IPS DF 6.9 (cell line): ENCODE measurements at regions not wholly inside any gene's neighbourhood (a gene's known extent, or its start where the extent isn't known, plus 50 kb on each side); places are given as distances from the start of the nearest gene placed in this dataset.

Experiments
- DNase-seq: peaks from one replicate; pipeline ENCODE4 v3.0.0-alpha.2; 2013; ENCODE audit warnings: low read depth, low spot score
- H3K27ac ChIP-seq: one replicate; pipeline ENCODE4 v1.5.1; 2013; ENCODE audit warnings: low read length, control low read depth
- H3K27me3 ChIP-seq: 2 replicates; pipeline ENCODE4 v1.6.1; 2013; ENCODE audit warnings: mild to moderate bottlenecking, low read length; ENCODE audit not compliant: control insufficient read depth, insufficient read depth
- H3K36me3 ChIP-seq: 2 replicates; pipeline ENCODE4 v1.6.1; 2013; ENCODE audit warnings: low read length; ENCODE audit not compliant: control insufficient read depth, insufficient read depth
- H3K4me1 ChIP-seq: 2 replicates; pipeline ENCODE4 v1.6.1; 2013; ENCODE audit warnings: low read length; ENCODE audit not compliant: control insufficient read depth, insufficient read depth
- H3K4me3 ChIP-seq: 2 replicates; pipeline ENCODE4 v1.5.1; 2013; ENCODE audit warnings: mild to moderate bottlenecking, low read length
- H3K9me3 ChIP-seq: 2 replicates; pipeline ENCODE4 v1.6.1; 2013; ENCODE audit warnings: low read length, inconsistent platforms; ENCODE audit not compliant: control insufficient read depth, insufficient read depth
- WGBS: extraction: QIAGEN DNeasy Blood & Tissue Kit; methylation state at CpG from one replicate; pipeline ENCODE4 v1.1.7; 2013; ENCODE audit warnings: mixed read lengths, missing lambda C conversion rate; ENCODE audit not compliant: insufficient read length, insufficient coverage; 5-methylcytosine and 5-hydroxymethylcytosine counted together

DNA sequence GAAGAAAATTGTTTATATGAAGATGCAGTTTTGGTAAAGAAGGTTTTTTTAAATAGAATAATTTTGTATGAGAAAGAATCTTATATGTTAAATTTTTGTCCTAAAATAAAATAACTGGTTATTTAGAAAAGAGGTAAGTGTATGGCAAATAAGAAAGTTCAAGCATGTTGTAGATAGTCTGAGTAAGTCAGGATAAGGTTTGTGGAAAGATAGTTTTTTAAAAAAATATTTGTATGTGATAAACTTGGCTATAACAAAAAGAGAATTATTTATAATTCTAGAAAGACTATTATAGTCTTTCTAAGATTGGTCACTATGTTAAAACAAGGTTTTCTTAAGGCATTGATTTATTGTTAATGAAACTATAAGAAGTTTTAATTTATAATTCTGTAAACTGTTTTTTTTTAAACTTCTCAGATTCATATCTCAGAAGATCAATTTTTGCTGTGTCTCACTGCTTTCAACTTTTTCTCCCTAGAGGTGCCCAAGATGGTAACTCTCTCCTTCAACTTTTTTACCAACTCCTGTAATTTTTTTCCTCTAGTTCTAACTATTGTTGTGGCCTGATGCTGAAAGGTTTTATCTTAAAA lies 698.6 kb downstream of the CCSER2 start:
- no peaks in the 10 kb centered on the region for H3K36me3 ChIP-seq
- no peak overlapping the region for H3K27ac ChIP-seq
- no peaks in the 10 kb centered on the region for H3K4me1 ChIP-seq
- no peaks in the 10 kb centered on the region for H3K9me3 ChIP-seq
- H3K27me3 ChIP-seq: no peaks in the 10 kb centered on the region
- no peak overlapping the region for H3K4me3 ChIP-seq
- no peak for DNase-seq

- no peak overlapping the region for H3K27ac ChIP-seq
- no peaks in the 10 kb centered on the region for H3K4me1 ChIP-seq
- H3K9me3 ChIP-seq: no peaks in the 10 kb centered on the region; the same call in 1 of the 2 replicates
- H3K36me3 ChIP-seq: no peaks in the 10 kb centered on the region
- DNase-seq: no peak
- no peaks in the 10 kb centered on the region for H3K27me3 ChIP-seq
- no peak overlapping the region for H3K4me3 ChIP-seq
- no CpG with 5 or more reads among the region's 1 CpG for WGBS
Measured at GRCh38 chr10:85032981-85033380, 704.6 kb downstream of the CCSER2 start.

GRCh38 chr10:85036661-85037060 lies 708.3 kb downstream of the CCSER2 start:
- H3K27ac ChIP-seq: no peak overlapping the region
- H3K9me3 ChIP-seq: no peaks in the 10 kb centered on the region; the same call in 1 of the 2 replicates
- no peak overlapping the region for H3K4me3 ChIP-seq
- H3K27me3 ChIP-seq: no peaks in the 10 kb centered on the region
- no peaks in the 10 kb centered on the region for H3K36me3 ChIP-seq
- no peak for DNase-seq
- WGBS: no CpG with 5 or more reads among the region's 3 CpGs
- no peaks in the 10 kb centered on the region for H3K4me1 ChIP-seq

DNA sequence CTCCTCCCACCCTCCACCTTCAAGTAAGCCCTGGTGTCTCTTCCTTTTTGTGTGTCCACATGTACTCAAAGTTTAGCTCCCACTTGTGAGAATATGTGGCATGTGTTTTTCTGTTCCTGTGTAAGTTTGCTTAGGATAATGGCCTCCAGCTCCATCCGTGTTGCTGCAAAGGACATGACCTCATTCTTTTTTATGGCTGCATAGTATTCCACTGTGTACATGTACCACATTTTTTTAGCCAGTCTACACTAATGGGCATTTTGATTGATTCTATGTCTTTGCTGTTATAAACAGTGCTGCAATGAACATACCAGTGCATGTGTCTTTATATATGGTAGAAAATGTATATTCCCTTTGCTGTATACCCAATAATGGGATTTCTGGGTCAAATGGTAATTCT lies 710.9 kb downstream of the CCSER2 start:
- no peak for DNase-seq
- H3K27me3 ChIP-seq: no peaks in the 10 kb centered on the region
- no peaks in the 10 kb centered on the region for H3K36me3 ChIP-seq
- no peak overlapping the region for H3K27ac ChIP-seq
- no CpG with 5 or more reads among the region's 1 CpG for WGBS
- no peak overlapping the region for H3K4me3 ChIP-seq
- no peaks in the 10 kb centered on the region; the same call in 1 of the 2 replicates for H3K9me3 ChIP-seq
- H3K4me1 ChIP-seq: no peaks in the 10 kb centered on the region

DNA sequence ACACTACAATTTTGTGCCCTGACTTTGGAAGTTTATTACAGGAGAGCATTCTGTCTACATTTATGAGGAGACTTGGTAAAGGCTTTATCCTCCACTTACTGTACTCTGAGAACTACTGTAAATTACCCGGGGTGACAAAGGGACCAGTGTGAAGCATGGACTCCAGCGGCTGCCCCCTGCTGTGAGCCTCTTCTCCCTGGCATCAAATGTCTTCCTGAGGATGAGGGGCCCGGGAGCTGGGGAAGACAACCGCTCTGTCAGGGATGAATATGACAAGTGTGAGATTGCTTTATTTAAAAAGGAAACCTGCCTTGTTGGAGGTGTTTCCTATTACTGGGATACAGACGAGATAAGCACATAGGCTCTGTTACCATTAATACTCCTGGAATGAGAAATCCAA lies 714.8 kb downstream of the CCSER2 start:
- no peaks in the 10 kb centered on the region; the same call in 1 of the 2 replicates for H3K9me3 ChIP-seq
- WGBS: no CpG with 5 or more reads among the region's 5 CpGs
- H3K4me3 ChIP-seq: no peak overlapping the region
- no peak overlapping the region for H3K27ac ChIP-seq
- no peaks in the 10 kb centered on the region for H3K36me3 ChIP-seq
- no peak for DNase-seq
- no peaks in the 10 kb centered on the region for H3K4me1 ChIP-seq
- no peaks in the 10 kb centered on the region for H3K27me3 ChIP-seq

- DNase-seq: no peak
- H3K4me1 ChIP-seq: no peaks in the 10 kb centered on the region
- no peaks in the 10 kb centered on the region for H3K36me3 ChIP-seq
- no peaks in the 10 kb centered on the region for H3K27me3 ChIP-seq
- no peak overlapping the region for H3K27ac ChIP-seq
- H3K9me3 ChIP-seq: no peaks in the 10 kb centered on the region
- WGBS: no CpG with 5 or more reads among the region's 2 CpGs
- H3K4me3 ChIP-seq: no peak overlapping the region
Measured at GRCh38 chr10:85045046-85045445, 716.7 kb downstream of the CCSER2 start.

- WGBS: no CpG with 5 or more reads among the region's 5 CpGs
- H3K36me3 ChIP-seq: no peaks in the 10 kb centered on the region
Measured at GRCh38 chr10:85047170-85047834, 718.9 kb downstream of the CCSER2 start.

DNA sequence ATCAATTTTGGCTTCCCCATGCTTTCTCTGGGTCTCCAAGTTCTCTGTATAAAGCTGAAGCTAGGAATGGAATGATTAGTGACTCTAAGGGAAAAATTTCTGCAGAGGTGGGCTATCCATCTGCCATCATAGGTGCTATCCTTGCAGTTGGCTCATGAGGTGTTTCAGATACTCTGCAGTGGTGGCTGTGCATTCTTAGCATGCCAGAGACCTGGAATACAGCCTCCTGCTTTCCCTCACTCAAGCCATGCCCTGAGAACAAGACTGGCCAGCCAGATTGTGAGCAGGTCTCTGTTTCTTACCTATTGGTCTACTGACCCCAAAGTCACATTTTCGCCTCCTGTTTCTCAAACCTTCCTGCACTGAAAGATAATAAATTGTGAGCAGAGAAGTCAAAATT lies 719.6 kb downstream of the CCSER2 start:
- DNase-seq: no peak
- H3K4me1 ChIP-seq: no peaks in the 10 kb centered on the region
- H3K36me3 ChIP-seq: no peaks in the 10 kb centered on the region
- H3K27ac ChIP-seq: no peak overlapping the region
- no peak overlapping the region for H3K4me3 ChIP-seq
- H3K27me3 ChIP-seq: no peaks in the 10 kb centered on the region
- no peaks in the 10 kb centered on the region for H3K9me3 ChIP-seq
- no CpG with 5 or more reads among the region's 1 CpG for WGBS

More at GRCh38 chr10:85047170-85047834, 718.9 kb downstream of the CCSER2 start:
- no peaks in the 10 kb centered on the region for H3K4me1 ChIP-seq
- no peak for DNase-seq
- no peaks in the 10 kb centered on the region for H3K27me3 ChIP-seq
- H3K9me3 ChIP-seq: no peaks in the 10 kb centered on the region
- no peak overlapping the region for H3K27ac ChIP-seq
- H3K4me3 ChIP-seq: no peak overlapping the region

DNA sequence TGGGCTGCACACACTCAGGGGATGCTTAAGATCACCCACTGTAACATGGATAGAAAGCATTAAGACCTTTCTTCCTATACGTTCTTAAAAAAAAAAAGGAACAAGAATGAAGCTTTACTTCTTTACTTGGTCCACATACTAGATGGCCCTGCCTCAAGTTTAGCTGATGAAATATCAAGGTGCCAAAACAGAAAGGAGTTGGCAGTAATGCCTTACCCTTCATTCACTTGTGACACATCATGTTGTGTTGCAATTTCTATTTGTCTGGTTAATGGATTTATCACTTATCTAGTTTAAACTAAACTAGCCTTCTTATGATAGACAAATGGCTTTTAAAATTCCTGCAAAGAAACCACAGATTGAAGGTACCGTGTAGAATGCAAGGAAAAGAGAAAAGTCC lies 720.3 kb downstream of the CCSER2 start:
- Histone ChIP-seq H3K27me3 (no peaks in the 10 kb centered on the region), H3K36me3 (no peaks in the 10 kb centered on the region), H3K4me1 (no peaks in the 10 kb centered on the region), H3K4me3 (no peak overlapping the region), H3K9me3 (no peaks in the 10 kb centered on the region), H3K27ac (no peak overlapping the region)
- DNase-seq: no peak
- no CpG with 5 or more reads among the region's 2 CpGs for WGBS

- no peak overlapping the region for H3K4me3 ChIP-seq
Measured at GRCh38 chr10:85060944-85061343, 732.6 kb downstream of the CCSER2 start.

GRCh38 chr10:85061401-85061800 lies 733.0 kb downstream of the CCSER2 start:
- Histone ChIP-seq H3K27ac (no peak overlapping the region), H3K27me3 (no peaks in the 10 kb centered on the region), H3K9me3 (no peaks in the 10 kb centered on the region), H3K4me1 (no peaks in the 10 kb centered on the region), H3K4me3 (no peak overlapping the region), H3K36me3 (no peaks in the 10 kb centered on the region)
- WGBS: no CpG with 5 or more reads among the region's 2 CpGs
- no peak for DNase-seq

More at GRCh38 chr10:85060944-85061343, 732.6 kb downstream of the CCSER2 start:
- Histone ChIP-seq H3K9me3 (no peaks in the 10 kb centered on the region; the same call in 1 of the 2 replicates), H3K27me3 (no peaks in the 10 kb centered on the region), H3K36me3 (no peaks in the 10 kb centered on the region), H3K27ac (no peak overlapping the region), H3K4me1 (no peaks in the 10 kb centered on the region)
- no CpG with 5 or more reads among the region's 2 CpGs for WGBS
- no peak for DNase-seq
